Nephron (organoid): ENCODE measurements at regions not wholly inside any gene's neighbourhood (a gene's known extent, or its start where the extent isn't known, plus 50 kb on each side); places are given as distances from the start of the nearest gene placed in this dataset.
"Not testable (repeated sequence)": the region's sequence is repeated elsewhere in the genome, so short reads cannot be mapped to it uniquely, and the experiment has no call there.

Experiments used
- H3K27ac Mint-ChIP-seq, 3 experiments: 2 replicates each; pipeline ENCODE4 v1.8.0; 2020; ENCODE audit warnings: mixed read lengths in 3 of 3, mild to moderate bottlenecking in 2 of 3, moderate library complexity in 1 of 3
- H3K27me3 Mint-ChIP-seq: 2 replicates; pipeline ENCODE4 v1.8.0; 2021; ENCODE audit warnings: low read depth, mild to moderate bottlenecking, moderate library complexity, mixed read lengths
- H3K36me3 Mint-ChIP-seq: 2 replicates; pipeline ENCODE4 v1.8.0; 2020; ENCODE audit warnings: low read depth, mixed read lengths
- H3K4me1 Mint-ChIP-seq: 2 replicates; pipeline ENCODE4 v1.8.0; 2020; ENCODE audit warnings: mixed read lengths
- H3K4me3 Mint-ChIP-seq, 3 experiments: 2 replicates each; pipeline ENCODE4 v1.8.0; 2020; ENCODE audit warnings: mild to moderate bottlenecking in 3 of 3, mixed read lengths in 3 of 3, moderate library complexity in 2 of 3
- H3K9me3 Mint-ChIP-seq: 2 replicates; pipeline ENCODE4 v1.8.0; 2020; ENCODE audit warnings: mixed read lengths
- CTCF ChIP-seq, 3 experiments: fragments of 200-600 bp; sonication (generic); IDR thresholded peaks; one replicate each; pipeline ENCODE4 v1.5.0; 2021; ENCODE audit warnings: antibody characterized with exemption in 3 of 3; ENCODE audit not compliant: unreplicated experiment in 3 of 3

DNA sequence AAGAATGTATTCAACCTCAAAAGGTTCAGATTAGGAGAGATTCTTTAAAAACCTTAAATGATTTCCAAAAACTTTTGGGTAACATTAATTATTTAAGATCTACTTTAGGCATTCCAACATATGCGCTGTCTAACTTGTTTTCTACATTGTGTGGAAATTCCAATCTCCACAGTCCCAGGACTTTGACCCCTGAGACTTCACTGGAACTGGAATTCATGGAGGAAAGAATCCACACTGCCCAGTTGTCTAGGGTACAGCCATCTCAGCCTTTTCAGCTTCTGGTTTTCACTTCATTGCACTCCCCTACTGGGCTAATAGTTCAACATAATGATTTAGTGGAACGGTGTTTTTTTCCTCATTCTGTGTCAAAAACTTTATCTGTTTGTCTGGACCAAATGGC is 161.5 kb downstream of the IER5 start:
- peaks cover 34% of the 10 kb centered on the region for H3K4me1 Mint-ChIP-seq
- TF ChIP-seq CTCF (IDR thresholded peaks at IDR 0.05; ENCODE audit: unreplicated experiment in 3 of 3), result no peak
- H3K36me3 Mint-ChIP-seq, result no peaks in the 10 kb centered on the region
- H3K27me3 Mint-ChIP-seq, result peaks cover 7% of the 10 kb centered on the region
- H3K27ac Mint-ChIP-seq, result peak overlapping the region; percentile 19 to 46 (median 34)
- peaks cover 30% of the 10 kb centered on the region for H3K9me3 Mint-ChIP-seq
- H3K4me3 Mint-ChIP-seq, result no peak overlapping the region

DNA sequence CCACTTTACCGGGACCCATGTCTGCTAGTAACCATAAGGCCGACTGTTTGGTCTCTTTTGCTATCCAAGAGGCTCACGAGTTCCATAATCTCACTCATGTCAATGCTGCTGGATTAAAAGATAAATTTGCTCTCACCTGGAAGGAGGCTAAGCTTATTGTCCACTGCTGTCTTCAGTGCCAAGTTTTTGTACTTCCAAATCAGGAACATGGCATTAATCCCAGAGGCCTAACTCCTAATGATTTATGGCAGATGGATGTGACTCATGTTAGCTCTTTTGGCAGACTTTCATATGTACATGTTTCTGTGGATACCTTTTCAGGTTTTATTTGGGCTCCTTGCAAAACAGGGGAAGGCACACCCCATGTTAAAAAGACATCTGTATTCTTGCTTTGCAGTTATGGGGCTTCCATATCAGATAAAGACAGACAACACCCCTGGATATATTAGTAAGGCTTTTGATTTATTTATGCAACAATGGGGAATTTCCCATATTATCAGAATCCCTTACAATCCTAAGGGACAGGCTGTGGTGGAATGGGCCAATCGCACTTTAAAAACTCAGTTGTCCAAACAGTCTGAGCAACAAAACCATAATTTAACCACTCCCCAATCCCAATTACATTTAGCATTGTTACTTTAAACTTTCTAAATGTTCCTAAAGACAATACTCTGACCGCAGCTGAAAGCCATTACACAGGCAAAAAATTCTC is 162.7 kb downstream of the IER5 start:
- peaks cover 32% of the 10 kb centered on the region for H3K9me3 Mint-ChIP-seq
- H3K27ac Mint-ChIP-seq, result peak overlapping the region in 2 of 3 experiments; percentile 39 to 51
- H3K27me3 Mint-ChIP-seq, result peaks cover 9% of the 10 kb centered on the region
- peaks cover 34% of the 10 kb centered on the region for H3K4me1 Mint-ChIP-seq
- no peaks in the 10 kb centered on the region for H3K36me3 Mint-ChIP-seq
- no peak overlapping the region for H3K4me3 Mint-ChIP-seq
- TF ChIP-seq CTCF (IDR thresholded peaks at IDR 0.05; ENCODE audit: unreplicated experiment in 3 of 3), result no peak

DNA sequence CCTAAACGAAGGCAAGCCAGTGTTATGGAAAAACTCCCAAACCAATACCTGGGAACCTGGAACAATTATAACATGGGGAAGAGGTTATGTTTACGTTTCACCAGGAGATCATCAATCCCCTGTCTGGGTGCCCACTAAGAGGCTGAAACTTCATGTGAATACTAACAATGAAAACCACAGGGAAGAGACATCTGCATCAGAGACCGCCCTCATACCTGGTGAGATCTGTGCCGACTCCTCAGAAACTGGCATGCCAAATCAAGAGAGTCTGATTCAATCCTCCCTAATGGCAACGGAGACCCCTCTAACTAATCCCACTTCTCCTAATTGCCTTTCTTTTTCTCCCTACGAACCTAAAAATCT is 163.2 kb downstream of the IER5 start:
- H3K4me3 Mint-ChIP-seq, result no peak overlapping the region

GRCh38 chr1:181253601-181254000 is 165.1 kb downstream of the IER5 start:
- Mint-ChIP-seq H3K4me1 (peaks cover 34% of the 10 kb centered on the region), H3K27me3 (peaks cover 10% of the 10 kb centered on the region), H3K9me3 (peaks cover 15% of the 10 kb centered on the region)
- H3K36me3 Mint-ChIP-seq, H3K4me3 Mint-ChIP-seq, H3K27ac Mint-ChIP-seq: not testable (repeated sequence)

More for the DNA sequence above, 163.2 kb downstream of the IER5 start:
- peaks cover 28% of the 10 kb centered on the region for H3K9me3 Mint-ChIP-seq
- peaks cover 12% of the 10 kb centered on the region for H3K27me3 Mint-ChIP-seq
- no peaks in the 10 kb centered on the region for H3K36me3 Mint-ChIP-seq
- H3K27ac Mint-ChIP-seq, result peak overlapping the region in 2 of 3 experiments; percentile 5 to 51
- H3K4me1 Mint-ChIP-seq, result peaks cover 34% of the 10 kb centered on the region
- TF ChIP-seq CTCF (IDR thresholded peaks at IDR 0.05; ENCODE audit: unreplicated experiment in 3 of 3), result no peak

DNA sequence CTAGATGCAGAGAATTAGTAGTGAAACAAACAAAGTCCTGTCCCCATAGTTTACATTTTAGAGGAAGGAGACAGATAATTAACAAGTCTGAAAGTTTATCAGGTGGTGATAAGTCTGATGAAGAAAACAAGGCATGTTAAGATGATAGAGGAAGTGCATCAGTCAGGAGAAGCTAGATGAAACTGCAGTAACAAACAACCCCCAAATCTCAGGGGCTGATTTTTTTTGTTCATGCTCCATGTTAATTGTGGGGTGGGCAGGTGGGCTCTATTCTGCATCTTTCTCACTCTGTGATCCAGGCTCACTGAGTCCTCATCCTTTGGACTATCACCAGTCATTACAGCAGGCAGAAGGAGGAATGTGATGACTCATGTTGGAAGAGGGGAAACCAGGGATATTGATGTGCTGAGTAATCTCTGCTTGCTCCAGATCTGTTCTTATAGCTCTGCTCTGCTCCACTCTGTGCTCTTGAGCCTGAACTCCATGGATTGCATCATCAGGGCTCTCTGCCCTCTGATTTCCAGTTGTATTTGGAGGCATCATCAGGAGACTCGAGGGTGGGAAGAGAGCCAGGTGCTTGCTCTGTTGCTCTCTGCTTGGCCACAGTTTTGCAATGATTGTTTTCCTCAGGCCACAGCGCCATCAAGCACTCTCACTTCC is 166.9 kb downstream of the IER5 start:
- Mint-ChIP-seq H3K4me3 (no peak overlapping the region), H3K9me3 (peaks cover 15% of the 10 kb centered on the region), H3K4me1 (peaks cover 23% of the 10 kb centered on the region), H3K36me3 (no peaks in the 10 kb centered on the region), H3K27ac (no peak overlapping the region), H3K27me3 (peaks cover 10% of the 10 kb centered on the region)
- no peak for TF ChIP-seq CTCF (IDR thresholded peaks at IDR 0.05; ENCODE audit: unreplicated experiment in 3 of 3)

GRCh38 chr1:181257117-181257516 is 168.6 kb downstream of the IER5 start:
- no peak for TF ChIP-seq CTCF (IDR thresholded peaks at IDR 0.05; ENCODE audit: unreplicated experiment in 3 of 3)
- H3K36me3 Mint-ChIP-seq, result no peaks in the 10 kb centered on the region
- peak overlapping the region in 1 of 3 experiments; percentile 5 for H3K27ac Mint-ChIP-seq
- H3K4me3 Mint-ChIP-seq, result no peak overlapping the region
- H3K9me3 Mint-ChIP-seq, result peaks cover 15% of the 10 kb centered on the region
- H3K4me1 Mint-ChIP-seq, result peaks cover 8% of the 10 kb centered on the region
- H3K27me3 Mint-ChIP-seq, result peaks cover 18% of the 10 kb centered on the region
